Stimulated activated CD4-positive, alpha-beta T cell treated with anti-CD3 and anti-CD28 coated beads, Interleukin-4, amount 100 ng/mL, for 1 hour (primary cell): ENCODE measurements at regions not wholly inside any gene's neighbourhood (a gene's known extent, or its start where the extent isn't known, plus 50 kb on each side); places are given as distances from the start of the nearest gene placed in this dataset.
"Not testable (repeated sequence)": the region's sequence is repeated elsewhere in the genome, so short reads cannot be mapped to it uniquely, and the experiment has no call there.

Source experiments
- DNase-seq: peaks from one replicate; pipeline ENCODE4 v3.0.0-alpha.2; 2020

GRCh38 chr18:41119031-41119430 is 836.0 kb upstream of the PIK3C3 start:
- DNase-seq, result no peak

- DNase-seq, result no peak
Measured at GRCh38 chr18:41113885-41114482, 841.0 kb upstream of the PIK3C3 start.

- DNase-seq, result no peak
Measured at GRCh38 chr18:41099451-41099850, 855.6 kb upstream of the PIK3C3 start.

- no peak for DNase-seq
Measured at GRCh38 chr18:41096504-41096903, 858.5 kb upstream of the PIK3C3 start.

- no peak for DNase-seq
Measured at GRCh38 chr18:41077076-41077475, 878.0 kb upstream of the PIK3C3 start.

- DNase-seq, result no peak
Measured at GRCh38 chr18:41075212-41075611, 879.8 kb upstream of the PIK3C3 start.

GRCh38 chr18:41073372-41073954 is 881.6 kb upstream of the PIK3C3 start:
- DNase-seq, result no peak

- DNase-seq, result no peak
Measured at GRCh38 chr18:41072946-41073345, 882.1 kb upstream of the PIK3C3 start.

GRCh38 chr18:41071826-41072225 is 883.2 kb upstream of the PIK3C3 start:
- DNase-seq, result no peak

- DNase-seq, result no peak
Measured at GRCh38 chr18:41069167-41069566, 885.9 kb upstream of the PIK3C3 start.

- no peak for DNase-seq
Measured at GRCh38 chr18:41064916-41065315, 890.1 kb upstream of the PIK3C3 start.

- DNase-seq, result no peak
Measured at GRCh38 chr18:41060967-41061366, 894.1 kb upstream of the PIK3C3 start.

GRCh38 chr18:41059126-41059415 is 896.0 kb upstream of the PIK3C3 start:
- DNase-seq, result no peak

- no peak for DNase-seq
Measured at GRCh38 chr18:41058351-41059125, 896.5 kb upstream of the PIK3C3 start.

- DNase-seq, result no peak
Measured at GRCh38 chr18:41052625-41053024, 902.4 kb upstream of the PIK3C3 start.

- DNase-seq, result not testable (repeated sequence)
Measured at GRCh38 chr18:41046250-41046649, 908.8 kb upstream of the PIK3C3 start.

- no peak for DNase-seq
Measured at GRCh38 chr18:41043876-41044275, 911.2 kb upstream of the PIK3C3 start.

GRCh38 chr18:41042866-41043265 is 912.2 kb upstream of the PIK3C3 start:
- DNase-seq, result no peak

GRCh38 chr18:41038071-41038470 is 917.0 kb upstream of the PIK3C3 start:
- DNase-seq, result no peak

- DNase-seq, result no peak
Measured at GRCh38 chr18:41036346-41036745, 918.7 kb upstream of the PIK3C3 start.

GRCh38 chr18:41034413-41034812 is 920.6 kb upstream of the PIK3C3 start:
- DNase-seq, result no peak

GRCh38 chr18:41025666-41026065 is 929.4 kb upstream of the PIK3C3 start:
- DNase-seq, result no peak

GRCh38 chr18:41024792-41025191 is 930.2 kb upstream of the PIK3C3 start:
- no peak for DNase-seq

GRCh38 chr18:41022484-41022883 is 932.5 kb upstream of the PIK3C3 start:
- DNase-seq, result no peak

- DNase-seq, result no peak
Measured at GRCh38 chr18:41021089-41021488, 933.9 kb upstream of the PIK3C3 start.
